PFSK-1 (cell line): ENCODE measurements at regions not wholly inside any gene's neighbourhood (a gene's known extent, or its start where the extent isn't known, plus 50 kb on each side); places are given as distances from the start of the nearest gene placed in this dataset.

Source experiments
- FOXP2 ChIP-seq: optimal IDR thresholded peaks from 2 replicates; pipeline ENCODE3; 2011; ENCODE audit warnings: borderline replicate concordance, control low read depth, inconsistent platforms; ENCODE audit not compliant: insufficient read depth; ENCODE audit errors: extremely low read length, extremely low read depth
- POLR2AphosphoS5 ChIP-seq: IDR thresholded peaks from 2 replicates; pipeline ENCODE4 v1.6.1; 2012; ENCODE audit warnings: low read depth, mild to moderate bottlenecking, control low read depth, low read length, moderate library complexity
- REST ChIP-seq, 2 experiments: IDR thresholded peaks; 2 replicates each; pipeline versions ENCODE4 v1.6.1 to v1.8.0; 2011 to 2012; ENCODE audit warnings: low read depth in 2 of 2, low read length in 2 of 2, control low read depth in 1 of 2, inconsistent platforms in 1 of 2, mild to moderate bottlenecking in 1 of 2, moderate library complexity in 1 of 2; ENCODE audit not compliant: insufficient read depth in 1 of 2
- SIN3A ChIP-seq: IDR thresholded peaks from 2 replicates; pipeline ENCODE4 v1.6.1; 2012; ENCODE audit warnings: mild to moderate bottlenecking, low read length, moderate library complexity, borderline replicate concordance; ENCODE audit not compliant: insufficient read depth
- TAF1 ChIP-seq: IDR thresholded peaks from 2 replicates; pipeline ENCODE4 v1.6.1; 2012; ENCODE audit warnings: low read length, control low read depth, borderline replicate concordance; ENCODE audit not compliant: insufficient read depth

- TF ChIP-seq TAF1, result no peak
- no peak for TF ChIP-seq SIN3A
- TF ChIP-seq REST (IDR thresholded peaks at IDR 0.05; ENCODE audit: insufficient read depth in 1 of 2, low read depth in 2 of 2, low read length in 2 of 2), result no peak
- TF ChIP-seq FOXP2, result no peak
- no peak for TF ChIP-seq POLR2AphosphoS5
These were observed 319.4 kb upstream of the HTR2A start for GRCh38 chr13:47216176-47216822.

GRCh38 chr13:47215736-47216135, 318.9 kb upstream of the HTR2A start:
- TF ChIP-seq TAF1 (no peak), POLR2AphosphoS5 (no peak), FOXP2 (no peak), SIN3A (no peak), REST (IDR thresholded peaks at IDR 0.05; ENCODE audit: insufficient read depth in 1 of 2, low read depth in 2 of 2, low read length in 2 of 2) (no peak)

GRCh38 chr13:47213047-47213446, 316.2 kb upstream of the HTR2A start:
- TF ChIP-seq SIN3A, result no peak
- no peak for TF ChIP-seq TAF1
- TF ChIP-seq FOXP2, result no peak
- no peak for TF ChIP-seq REST (IDR thresholded peaks at IDR 0.05; ENCODE audit: insufficient read depth in 1 of 2, low read depth in 2 of 2, low read length in 2 of 2)
- no peak for TF ChIP-seq POLR2AphosphoS5

- TF ChIP-seq REST (IDR thresholded peaks at IDR 0.05; ENCODE audit: insufficient read depth in 1 of 2, low read depth in 2 of 2, low read length in 2 of 2), result no peak
- TF ChIP-seq TAF1, result no peak
- TF ChIP-seq POLR2AphosphoS5, result no peak
These were observed 314.3 kb upstream of the HTR2A start for GRCh38 chr13:47211106-47211505.

- TF ChIP-seq REST (IDR thresholded peaks at IDR 0.05; ENCODE audit: insufficient read depth in 1 of 2, low read depth in 2 of 2, low read length in 2 of 2), result no peak
- TF ChIP-seq FOXP2, result no peak
- TF ChIP-seq SIN3A, result no peak
- TF ChIP-seq POLR2AphosphoS5, result no peak
These were observed 309.3 kb upstream of the HTR2A start for GRCh38 chr13:47206111-47206510.
